RWPE1 (cell line): ENCODE measurements at regions not wholly inside any gene's neighbourhood (a gene's known extent, or its start where the extent isn't known, plus 50 kb on each side); places are given as distances from the start of the nearest gene placed in this dataset.
"Not testable (repeated sequence)": the region's sequence is repeated elsewhere in the genome, so short reads cannot be mapped to it uniquely, and the experiment has no call there.

Experiments
- CTCF ChIA-PET: fragments of 350-600 bp; sonication (Branson Sonifier 250); formaldehyde crosslinking; extraction: SDS; loops from one replicate; lab custom pipeline; 2021; lab: Yijun Ruan, JAX
- POLR2A ChIA-PET: fragments of 400-600 bp; formaldehyde crosslinking; extraction: SDS; loops from one replicate; lab custom pipeline; 2020; ENCODE audit warnings: antibody characterized with exemption; ENCODE audit not compliant: low non-redundant PET; lab: Yijun Ruan, JAX
- DNase-seq: peaks from one replicate; pipeline ENCODE4 v3.0.0; 2012; ENCODE audit warnings: low spot score
- H3K27ac ChIP-seq: fragments of 450-650 bp; 2 replicates; pipeline ENCODE4 v1.5.1; 2017
- CTCF ChIP-seq: fragments of 450-650 bp; conservative IDR thresholded peaks from 2 replicates; pipeline ENCODE4 v1.5.1; 2017; ENCODE audit warnings: low read depth, mild to moderate bottlenecking

GRCh38 chr12:116672842-116673516, 64.9 kb downstream of the SPRING1 start:
- TF ChIP-seq CTCF: no peak
- ChIA-PET CTCF (no interaction called here), POLR2A (no interaction called here)
- H3K27ac ChIP-seq: no peak overlapping the region
- no peak for DNase-seq

GRCh38 chr12:116672010-116672409, 65.9 kb downstream of the SPRING1 start:
- no peak for TF ChIP-seq CTCF
- POLR2A ChIA-PET: no interaction called here
- no peak for DNase-seq
- CTCF ChIA-PET: no interaction called here
- H3K27ac ChIP-seq: no peak overlapping the region

- ChIA-PET CTCF (no interaction called here), POLR2A (no interaction called here)
- DNase-seq: no peak
- no peak for TF ChIP-seq CTCF
- no peak overlapping the region for H3K27ac ChIP-seq
Measured at GRCh38 chr12:116670859-116671258, 67.0 kb downstream of the SPRING1 start.

- CTCF ChIA-PET: no interaction called here
Measured at GRCh38 chr12:116667752-116668151, 70.1 kb downstream of the SPRING1 start.

GRCh38 chr12:116666829-116667228, 71.0 kb downstream of the SPRING1 start:
- H3K27ac ChIP-seq, POLR2A ChIA-PET, DNase-seq: not testable (repeated sequence)
- CTCF ChIA-PET: interaction anchor here (0.6 kb wide), 1 partner anchor 309 kb away, joined by 3 read pairs; no protein-coding TSS in a partner anchor

More at GRCh38 chr12:116667752-116668151, 70.1 kb downstream of the SPRING1 start:
- TF ChIP-seq CTCF: no peak
- no peak for DNase-seq
- POLR2A ChIA-PET: no interaction called here
- no peak overlapping the region for H3K27ac ChIP-seq

GRCh38 chr12:116666305-116666673, 71.6 kb downstream of the SPRING1 start:
- no peak for DNase-seq
- POLR2A ChIA-PET: no interaction called here
- no peak for TF ChIP-seq CTCF
- H3K27ac ChIP-seq: no peak overlapping the region
- CTCF ChIA-PET: no interaction called here

GRCh38 chr12:116665666-116666304, 72.1 kb downstream of the SPRING1 start:
- H3K27ac ChIP-seq: no peak overlapping the region
- DNase-seq: no peak
- TF ChIP-seq CTCF: no peak
- ChIA-PET CTCF (no interaction called here), POLR2A (no interaction called here)
